ENCODE measurements at regions not wholly inside any gene's neighbourhood (a gene's known extent, or its start where the extent isn't known, plus 50 kb on each side); places are given as distances from the start of the nearest gene placed in this dataset.

- Histone ChIP-seq H3K27me3 (ENCODE audit: control insufficient read depth, insufficient read depth, low read length) (no peaks in the 10 kb centered on the region), H3K4me3 (ENCODE audit: low read depth, low read length) (no peak overlapping the region), H3K36me3 (ENCODE audit: control insufficient read depth, insufficient read depth, low read length) (no peaks in the 10 kb centered on the region)
- no peak for DNase-seq (ENCODE audit: low read depth)
- no peak for TF ChIP-seq CTCF (IDR thresholded peaks at IDR 0.05; ENCODE audit: insufficient read depth, low read length, poor library complexity, severe bottlenecking)
These were observed 318.7 kb downstream of the SOX4 start for GRCh38 chr6:21912151-21912832.

GRCh38 chr6:21914121-21914973, 320.8 kb downstream of the SOX4 start:
- DNase-seq (ENCODE audit: low read depth) = no peak
- TF ChIP-seq CTCF (IDR thresholded peaks at IDR 0.05; ENCODE audit: insufficient read depth, low read length, poor library complexity, severe bottlenecking) = no peak
- H3K36me3 ChIP-seq (ENCODE audit: control insufficient read depth, insufficient read depth, low read length) = no peaks in the 10 kb centered on the region

GRCh38 chr6:21915707-21916260, 322.2 kb downstream of the SOX4 start:
- no peak for TF ChIP-seq CTCF (IDR thresholded peaks at IDR 0.05; ENCODE audit: insufficient read depth, low read length, poor library complexity, severe bottlenecking)
- Histone ChIP-seq H3K4me3 (ENCODE audit: low read depth, low read length) (no peak overlapping the region), H3K36me3 (ENCODE audit: control insufficient read depth, insufficient read depth, low read length) (no peaks in the 10 kb centered on the region), H3K27me3 (ENCODE audit: control insufficient read depth, insufficient read depth, low read length) (no peaks in the 10 kb centered on the region)
- no peak for DNase-seq (ENCODE audit: low read depth)

More at GRCh38 chr6:21914121-21914973, 320.8 kb downstream of the SOX4 start:
- no peaks in the 10 kb centered on the region for H3K27me3 ChIP-seq (ENCODE audit: control insufficient read depth, insufficient read depth, low read length)
- H3K4me3 ChIP-seq (ENCODE audit: low read depth, low read length) = no peak overlapping the region

- DNase-seq (ENCODE audit: low read depth) = no peak
- Histone ChIP-seq H3K4me3 (ENCODE audit: low read depth, low read length) (no peak overlapping the region), H3K36me3 (ENCODE audit: control insufficient read depth, insufficient read depth, low read length) (no peaks in the 10 kb centered on the region), H3K27me3 (ENCODE audit: control insufficient read depth, insufficient read depth, low read length) (no peaks in the 10 kb centered on the region)
- TF ChIP-seq CTCF (IDR thresholded peaks at IDR 0.05; ENCODE audit: insufficient read depth, low read length, poor library complexity, severe bottlenecking) = no peak
These were observed 324.5 kb downstream of the SOX4 start for GRCh38 chr6:21918041-21918440.

GRCh38 chr6:21918666-21919065, 325.1 kb downstream of the SOX4 start:
- no peak for DNase-seq (ENCODE audit: low read depth)
- Histone ChIP-seq H3K36me3 (ENCODE audit: control insufficient read depth, insufficient read depth, low read length) (no peaks in the 10 kb centered on the region), H3K4me3 (ENCODE audit: low read depth, low read length) (no peak overlapping the region), H3K27me3 (ENCODE audit: control insufficient read depth, insufficient read depth, low read length) (no peaks in the 10 kb centered on the region)
- TF ChIP-seq CTCF (IDR thresholded peaks at IDR 0.05; ENCODE audit: insufficient read depth, low read length, poor library complexity, severe bottlenecking) = no peak
